IPS-20b (cell line): ENCODE measurements at regions not wholly inside any gene's neighbourhood (a gene's known extent, or its start where the extent isn't known, plus 50 kb on each side); places are given as distances from the start of the nearest gene placed in this dataset.
"Not testable (repeated sequence)": the region's sequence is repeated elsewhere in the genome, so short reads cannot be mapped to it uniquely, and the experiment has no call there.

Experiments used
- H3K27ac ChIP-seq: one replicate; pipeline ENCODE4 v1.5.1; 2013; ENCODE audit warnings: low read length
- H3K27me3 ChIP-seq: 2 replicates; pipeline ENCODE4 v1.6.1; 2013; ENCODE audit warnings: mild to moderate bottlenecking, low read length, inconsistent platforms; ENCODE audit not compliant: insufficient read depth
- H3K36me3 ChIP-seq: 2 replicates; pipeline ENCODE4 v1.6.1; 2013; ENCODE audit warnings: low read depth, mild to moderate bottlenecking, inconsistent platforms, low read length, moderate library complexity; ENCODE audit not compliant: insufficient read depth
- H3K4me1 ChIP-seq: 2 replicates; pipeline ENCODE4 v1.6.1; 2013; ENCODE audit warnings: mild to moderate bottlenecking, control low read depth, inconsistent platforms, low read length, moderate library complexity; ENCODE audit not compliant: insufficient read depth
- H3K4me3 ChIP-seq: 2 replicates; pipeline ENCODE4 v1.5.1; 2013; ENCODE audit warnings: mild to moderate bottlenecking, low read length, inconsistent platforms
- H3K9ac ChIP-seq: 2 replicates; pipeline ENCODE4 v1.6.1; 2013; ENCODE audit warnings: low read depth, mild to moderate bottlenecking, inconsistent platforms, low read length, moderate library complexity
- H3K9me3 ChIP-seq: 2 replicates; pipeline ENCODE4 v1.6.1; 2013; ENCODE audit warnings: mild to moderate bottlenecking, low read depth, low read length, inconsistent platforms; ENCODE audit not compliant: insufficient read depth

DNA sequence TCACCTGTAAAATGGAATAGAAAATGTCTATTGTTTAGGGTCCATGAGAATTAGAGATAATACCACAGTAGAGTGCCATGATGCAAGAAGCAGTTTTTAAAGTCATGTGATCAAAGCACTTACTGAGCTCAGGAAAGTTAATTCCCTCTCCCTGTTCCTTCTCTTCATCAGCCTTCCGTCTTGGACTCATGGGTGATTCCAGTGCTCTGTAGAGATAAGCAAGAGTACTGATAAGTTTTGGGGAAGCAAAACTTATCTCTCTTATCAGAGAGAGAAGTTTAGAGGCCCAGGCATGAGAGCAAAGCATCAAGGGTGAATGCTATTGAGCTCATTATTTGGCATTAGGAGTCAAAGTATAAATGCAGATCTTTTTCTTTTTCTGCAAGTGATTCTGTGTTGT lies 410.1 kb downstream of the AGTPBP1 start:
- no peak overlapping the region for H3K27ac ChIP-seq
- no peaks in the 10 kb centered on the region for H3K27me3 ChIP-seq
- H3K4me3 ChIP-seq: no peak overlapping the region
- H3K9ac ChIP-seq: no peak overlapping the region
- H3K9me3 ChIP-seq: no peaks in the 10 kb centered on the region
- no peaks in the 10 kb centered on the region for H3K4me1 ChIP-seq
- no peaks in the 10 kb centered on the region for H3K36me3 ChIP-seq

DNA sequence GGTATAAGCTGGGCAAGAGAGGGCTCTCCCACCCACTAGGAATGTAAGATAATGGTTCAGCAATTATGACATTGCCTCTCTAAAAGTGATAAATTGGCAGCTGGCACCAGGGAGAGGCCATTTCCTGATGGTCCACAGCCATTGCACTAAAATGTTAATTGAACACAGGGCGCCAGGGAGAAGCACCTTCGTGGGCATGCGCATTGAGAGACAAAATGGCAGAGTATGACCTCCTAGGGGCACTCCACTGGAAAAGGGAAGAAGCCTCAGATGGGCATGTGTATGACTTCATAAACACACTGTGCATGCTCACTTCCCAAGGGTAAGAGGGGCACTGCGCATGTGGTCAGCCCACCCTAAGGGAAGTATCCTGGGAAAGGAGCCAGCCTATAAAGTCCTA lies 419.2 kb downstream of the AGTPBP1 start:
- Histone ChIP-seq H3K9ac (no peak overlapping the region), H3K27ac (no peak overlapping the region), H3K36me3 (no peaks in the 10 kb centered on the region), H3K9me3 (no peaks in the 10 kb centered on the region), H3K4me1 (no peaks in the 10 kb centered on the region), H3K4me3 (no peak overlapping the region), H3K27me3 (no peaks in the 10 kb centered on the region)

DNA sequence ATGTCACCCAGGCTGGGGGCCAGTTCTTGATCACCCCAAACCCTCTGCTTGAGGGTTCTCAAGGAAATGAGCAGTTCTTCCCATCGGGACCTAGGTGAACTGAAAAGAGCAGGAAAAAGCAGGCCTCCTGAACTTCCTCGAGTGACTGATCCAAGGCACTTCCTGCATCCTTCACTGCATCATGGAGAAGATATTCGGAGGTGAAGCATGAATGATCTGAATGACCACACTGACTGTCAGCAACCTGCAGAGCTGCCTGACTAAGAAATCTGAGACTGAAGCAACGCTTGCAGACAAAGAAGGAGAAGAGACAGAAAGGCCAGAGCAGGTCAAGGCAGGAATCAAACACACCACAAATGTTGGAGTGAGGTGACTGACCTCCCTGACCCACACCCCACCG lies 420.2 kb downstream of the AGTPBP1 start:
- no peaks in the 10 kb centered on the region for H3K9me3 ChIP-seq
- no peak overlapping the region for H3K9ac ChIP-seq

DNA sequence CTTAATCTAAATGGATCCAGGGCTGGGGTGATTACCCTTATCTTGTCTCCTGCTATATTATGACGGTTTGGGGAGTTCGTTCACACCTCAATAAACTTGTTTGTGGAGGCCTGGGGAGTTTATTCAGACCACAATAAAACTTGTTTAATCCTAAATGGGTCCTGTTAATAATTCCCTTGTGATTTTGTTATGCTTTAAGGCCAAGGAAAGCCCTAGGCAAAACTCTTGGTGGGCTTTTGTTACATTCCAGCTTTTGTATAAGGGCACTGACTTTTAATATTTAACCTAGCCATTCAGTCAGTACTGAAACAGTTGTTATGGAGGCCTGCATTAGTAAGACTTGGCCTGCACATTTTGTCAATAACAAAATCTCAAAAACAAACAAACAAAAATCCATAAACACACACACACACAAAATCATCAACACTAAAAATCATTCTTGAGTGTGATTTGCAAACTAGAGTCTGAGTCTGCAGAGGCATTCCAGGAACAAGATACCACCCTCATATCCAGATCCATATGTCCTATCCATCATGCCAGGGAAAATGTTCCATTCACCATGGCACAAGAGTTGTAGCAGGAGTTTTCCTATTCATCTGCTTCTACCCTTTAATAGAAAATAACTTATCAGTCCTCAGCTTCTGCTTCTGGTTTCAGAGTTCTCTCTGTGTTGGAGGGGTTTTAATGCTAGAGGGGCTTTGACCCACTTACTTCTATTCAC lies 421.7 kb downstream of the AGTPBP1 start:
- H3K9ac ChIP-seq: no peak overlapping the region
- no peaks in the 10 kb centered on the region for H3K36me3 ChIP-seq
- no peak overlapping the region for H3K4me3 ChIP-seq
- peaks cover 3% of the 10 kb centered on the region; the same call in 1 of the 2 replicates for H3K9me3 ChIP-seq
- no peaks in the 10 kb centered on the region for H3K27me3 ChIP-seq
- H3K4me1 ChIP-seq: no peaks in the 10 kb centered on the region
- H3K27ac ChIP-seq: no peak overlapping the region

More for the DNA sequence above, 420.2 kb downstream of the AGTPBP1 start:
- Histone ChIP-seq H3K27ac (no peak overlapping the region), H3K36me3 (no peaks in the 10 kb centered on the region), H3K4me3 (no peak overlapping the region), H3K4me1 (no peaks in the 10 kb centered on the region), H3K27me3 (no peaks in the 10 kb centered on the region)

DNA sequence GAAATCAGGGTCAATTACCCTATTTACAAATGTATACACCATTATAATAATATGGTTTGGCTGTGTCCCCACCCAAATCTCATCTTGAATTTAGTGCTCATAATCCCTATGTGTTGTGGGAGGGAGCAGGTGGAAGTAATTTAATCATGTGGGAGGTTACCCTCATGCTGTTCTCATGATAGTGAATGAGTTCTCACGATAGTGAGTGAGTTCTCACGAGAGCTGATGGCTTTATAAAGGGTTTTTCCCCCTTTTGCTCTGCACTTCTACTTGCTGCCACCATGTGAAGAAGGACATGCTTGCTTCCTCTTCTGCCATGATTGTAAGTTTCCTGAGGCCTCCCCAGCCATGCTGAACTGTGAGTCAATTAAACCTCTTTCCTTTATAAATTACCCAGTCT lies 426.2 kb downstream of the AGTPBP1 start:
- not testable (repeated sequence) for H3K4me3 ChIP-seq, H3K36me3 ChIP-seq, H3K27ac ChIP-seq, H3K9ac ChIP-seq, H3K27me3 ChIP-seq, H3K9me3 ChIP-seq, H3K4me1 ChIP-seq

DNA sequence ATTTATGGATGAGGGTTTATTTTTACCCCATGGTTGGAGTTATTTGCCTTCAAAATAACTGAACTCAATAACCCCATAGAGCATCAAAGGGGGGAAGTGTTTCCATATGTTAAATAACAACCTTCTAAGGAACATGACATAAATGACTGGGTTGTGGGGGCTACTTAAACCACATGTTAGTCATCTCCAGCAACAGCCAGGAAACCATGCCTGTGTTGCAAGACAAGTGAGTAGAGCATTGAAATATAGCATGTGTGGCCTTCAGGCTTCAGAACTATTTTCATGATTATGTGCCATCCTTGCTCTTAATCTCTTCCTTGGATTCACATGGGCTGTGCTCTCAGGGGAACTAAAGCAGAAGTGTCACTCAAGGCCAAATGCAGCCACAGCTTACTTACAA lies 431.2 kb downstream of the AGTPBP1 start:
- no peak overlapping the region for H3K27ac ChIP-seq
- no peaks in the 10 kb centered on the region for H3K27me3 ChIP-seq
- no peak overlapping the region for H3K4me3 ChIP-seq
- no peaks in the 10 kb centered on the region for H3K4me1 ChIP-seq
- H3K9me3 ChIP-seq: peaks cover 14% of the 10 kb centered on the region
- no peaks in the 10 kb centered on the region for H3K36me3 ChIP-seq
- no peak overlapping the region for H3K9ac ChIP-seq

DNA sequence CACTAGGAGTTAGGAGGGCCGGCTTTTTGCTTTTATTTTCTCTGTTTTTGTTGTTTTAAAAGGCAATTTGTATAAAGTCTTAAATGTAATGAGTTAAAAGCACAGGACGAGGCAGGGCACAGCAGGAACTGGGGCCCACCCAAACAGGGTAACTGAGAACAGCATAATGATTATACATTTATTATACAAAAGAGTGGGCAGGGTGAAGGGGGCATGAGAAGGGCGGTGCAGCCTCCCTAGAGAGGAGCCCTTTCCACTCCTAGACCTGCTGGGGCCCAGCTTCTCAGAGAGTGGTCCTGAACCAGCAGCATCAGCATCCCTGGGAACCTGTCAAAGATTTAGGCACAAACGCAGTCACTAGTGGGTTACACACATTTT lies 438.0 kb downstream of the AGTPBP1 start:
- H3K36me3 ChIP-seq: no peaks in the 10 kb centered on the region
- no peaks in the 10 kb centered on the region for H3K27me3 ChIP-seq
- H3K27ac ChIP-seq: no peak overlapping the region
- no peaks in the 10 kb centered on the region for H3K4me1 ChIP-seq
- H3K9ac ChIP-seq: no peak overlapping the region
- H3K9me3 ChIP-seq: no peaks in the 10 kb centered on the region
- H3K4me3 ChIP-seq: no peak overlapping the region

DNA sequence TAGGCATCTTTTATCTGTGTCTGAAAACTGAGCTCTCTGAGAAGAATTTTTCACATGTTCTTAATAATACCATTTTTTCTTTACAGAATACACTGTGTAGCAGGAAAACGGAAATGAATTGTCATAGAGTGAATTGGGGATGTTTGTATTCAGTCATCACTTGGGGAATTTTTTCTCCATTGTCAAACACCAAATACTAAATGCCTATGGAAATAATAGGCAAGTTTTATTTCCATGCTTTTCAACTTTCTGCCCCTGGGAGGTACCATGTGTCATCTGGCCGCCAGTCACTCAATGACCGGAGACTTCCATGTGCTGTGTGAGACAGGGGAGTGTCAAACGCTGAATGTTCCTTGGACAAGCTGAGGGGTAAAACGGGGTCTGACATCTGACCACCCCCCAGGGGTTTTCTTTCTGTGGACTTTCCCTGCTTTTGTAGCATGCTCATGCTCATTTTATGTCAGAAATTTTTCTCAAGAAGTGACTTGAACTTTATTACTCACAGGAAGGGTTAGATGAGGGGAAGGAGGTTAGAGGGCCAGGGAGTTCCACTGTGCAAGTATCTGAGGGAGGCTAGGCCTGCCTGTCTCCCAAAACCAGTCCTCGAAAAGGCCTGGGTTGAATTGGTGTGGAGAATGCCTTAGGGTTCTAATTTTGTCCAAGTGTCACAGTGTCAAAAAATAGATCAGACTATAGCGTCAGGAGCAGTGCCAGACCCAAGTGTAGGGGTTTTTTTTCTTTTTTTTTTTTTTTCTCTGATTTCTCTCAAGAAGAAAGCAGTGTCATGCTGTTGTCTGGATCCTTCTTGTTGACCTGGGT lies 438.6 kb downstream of the AGTPBP1 start:
- H3K9me3 ChIP-seq: no peaks in the 10 kb centered on the region
- no peak overlapping the region for H3K4me3 ChIP-seq
- no peaks in the 10 kb centered on the region for H3K36me3 ChIP-seq
- H3K9ac ChIP-seq: no peak overlapping the region
- no peak overlapping the region for H3K27ac ChIP-seq
- no peaks in the 10 kb centered on the region for H3K27me3 ChIP-seq
- H3K4me1 ChIP-seq: no peaks in the 10 kb centered on the region

DNA sequence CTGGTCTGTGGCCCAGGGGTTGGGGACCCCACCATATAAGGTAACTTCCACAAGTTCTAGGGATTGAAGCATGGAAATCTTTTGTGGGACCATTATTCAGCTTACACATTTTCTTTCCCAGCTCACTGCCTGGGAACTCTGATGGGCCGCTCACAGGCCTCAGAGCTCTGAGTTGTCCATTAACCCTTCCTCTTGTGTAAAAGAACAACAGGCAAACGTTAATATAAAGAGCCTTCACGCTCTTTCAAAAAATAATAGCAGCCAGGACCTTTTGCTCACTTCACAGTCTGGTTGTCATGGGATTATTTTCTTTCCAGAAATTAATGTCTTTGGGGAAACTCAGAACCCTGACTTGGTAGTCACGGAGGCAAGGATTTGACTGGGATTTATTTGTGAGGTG lies 443.3 kb downstream of the AGTPBP1 start:
- Histone ChIP-seq H3K4me1 (no peaks in the 10 kb centered on the region), H3K9ac (no peak overlapping the region), H3K9me3 (0 out of 2 replicates have a peak, but pooled peaks cover 3% of the 10 kb centered on the region), H3K36me3 (no peaks in the 10 kb centered on the region), H3K4me3 (no peak overlapping the region), H3K27ac (no peak overlapping the region), H3K27me3 (no peaks in the 10 kb centered on the region)

DNA sequence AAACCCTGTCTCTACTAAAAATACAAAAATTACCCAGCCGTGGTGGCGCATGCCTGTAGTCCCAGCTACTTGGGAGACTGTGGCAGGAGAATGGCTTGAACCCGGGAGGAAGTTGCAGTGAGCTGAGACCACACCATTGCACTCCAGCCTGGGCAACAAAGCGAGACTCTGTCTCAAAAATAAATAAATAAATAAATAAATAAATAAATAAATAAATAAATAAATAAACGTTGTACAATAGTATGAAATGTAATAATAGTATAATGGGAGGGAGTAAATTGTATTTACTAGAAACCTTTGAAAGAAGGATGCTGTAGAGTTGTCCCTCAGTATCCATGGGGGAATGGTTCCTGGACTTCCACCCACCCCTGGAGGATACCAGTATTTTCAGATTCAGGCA lies 446.5 kb downstream of the AGTPBP1 start:
- H3K9me3 ChIP-seq, H3K4me3 ChIP-seq, H3K4me1 ChIP-seq, H3K27me3 ChIP-seq, H3K36me3 ChIP-seq, H3K9ac ChIP-seq, H3K27ac ChIP-seq: not testable (repeated sequence)

DNA sequence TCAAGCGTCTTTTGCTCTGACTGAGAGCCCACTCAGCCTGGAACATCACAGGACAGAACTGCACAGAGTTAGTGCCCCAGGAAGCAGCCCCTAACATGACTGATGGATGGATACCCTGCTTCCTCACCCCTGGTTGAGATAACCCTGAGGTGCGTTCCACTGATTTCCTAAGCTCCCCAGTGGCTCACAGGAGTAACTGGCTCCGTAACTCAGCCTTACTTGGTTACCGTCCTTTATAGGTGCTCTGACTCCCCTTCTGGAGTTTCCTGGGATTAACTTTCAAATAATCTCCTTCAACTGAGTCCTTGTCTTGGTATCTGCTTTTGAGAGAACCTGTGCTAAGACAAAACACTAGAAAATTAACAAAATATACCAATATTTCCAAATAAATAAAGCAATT lies 449.5 kb downstream of the AGTPBP1 start:
- 0 out of 2 replicates have a peak, but pooled peaks cover under 1% of the 10 kb centered on the region for H3K9me3 ChIP-seq
- H3K27ac ChIP-seq: no peak overlapping the region
- no peaks in the 10 kb centered on the region for H3K27me3 ChIP-seq
- no peaks in the 10 kb centered on the region for H3K4me1 ChIP-seq
- H3K4me3 ChIP-seq: no peak overlapping the region
- no peak overlapping the region for H3K9ac ChIP-seq
- no peaks in the 10 kb centered on the region for H3K36me3 ChIP-seq

DNA sequence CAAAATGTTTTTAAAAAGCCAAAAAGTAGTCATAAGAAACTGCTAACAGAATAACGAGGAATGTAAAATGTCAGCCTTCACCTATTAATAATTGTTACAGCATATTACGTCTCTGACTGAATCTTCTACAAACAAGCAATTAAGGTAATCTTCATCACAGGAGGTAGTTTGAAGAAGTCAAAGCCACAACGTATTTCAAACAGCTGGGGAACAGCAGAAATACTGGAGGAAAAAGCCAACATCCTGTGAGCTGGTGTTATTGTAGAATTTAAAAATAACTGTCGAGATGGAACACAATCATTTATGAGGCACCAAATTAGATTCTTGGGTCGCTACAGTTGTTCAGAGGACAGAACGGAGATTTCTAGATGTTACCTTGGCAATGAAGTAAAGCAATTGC lies 450.5 kb downstream of the AGTPBP1 start:
- H3K9me3 ChIP-seq: no peaks in the 10 kb centered on the region
- no peak overlapping the region for H3K9ac ChIP-seq
- H3K4me1 ChIP-seq: no peaks in the 10 kb centered on the region
- H3K27ac ChIP-seq: no peak overlapping the region
- no peaks in the 10 kb centered on the region for H3K27me3 ChIP-seq
- H3K36me3 ChIP-seq: no peaks in the 10 kb centered on the region
- H3K4me3 ChIP-seq: no peak overlapping the region
